ENCODE measurements at regions not wholly inside any gene's neighbourhood (a gene's known extent, or its start where the extent isn't known, plus 50 kb on each side); places are given as distances from the start of the nearest gene placed in this dataset.
"Not testable (repeated sequence)": the region's sequence is repeated elsewhere in the genome, so short reads cannot be mapped to it uniquely, and the experiment has no call there.

- H3K4me3 ChIP-seq (ENCODE audit: low read depth, low read length): no peak overlapping the region
- TF ChIP-seq CTCF (conservative IDR thresholded peaks at IDR 0.05; ENCODE audit: low read depth, low read length): no peak
- no peak for DNase-seq (ENCODE audit: low read depth)
These were observed 94.3 kb upstream of the STK32A start for GRCh38 chr5:147140558-147140957.

- not testable (repeated sequence) for DNase-seq (ENCODE audit: low read depth); H3K4me3 ChIP-seq (ENCODE audit: low read depth, low read length)
These were observed 93.2 kb upstream of the STK32A start for GRCh38 chr5:147141580-147141979.

- DNase-seq (ENCODE audit: low read depth): no peak
- no peak for TF ChIP-seq CTCF (conservative IDR thresholded peaks at IDR 0.05; ENCODE audit: low read depth, low read length)
- no peak overlapping the region for H3K4me3 ChIP-seq (ENCODE audit: low read depth, low read length)
These were observed 91.6 kb upstream of the STK32A start for GRCh38 chr5:147143215-147143614.

GRCh38 chr5:147145328-147145727, 89.5 kb upstream of the STK32A start:
- no peak for TF ChIP-seq CTCF (conservative IDR thresholded peaks at IDR 0.05; ENCODE audit: low read depth, low read length)
- DNase-seq (ENCODE audit: low read depth): no peak
- no peak overlapping the region for H3K4me3 ChIP-seq (ENCODE audit: low read depth, low read length)

GRCh38 chr5:147148715-147149114, 86.1 kb upstream of the STK32A start:
- no peak overlapping the region for H3K4me3 ChIP-seq (ENCODE audit: low read depth, low read length)
- TF ChIP-seq CTCF (conservative IDR thresholded peaks at IDR 0.05; ENCODE audit: low read depth, low read length): no peak
- no peak for DNase-seq (ENCODE audit: low read depth)

GRCh38 chr5:147152086-147152485, 82.7 kb upstream of the STK32A start:
- TF ChIP-seq CTCF (conservative IDR thresholded peaks at IDR 0.05; ENCODE audit: low read depth, low read length): no peak
- no peak overlapping the region for H3K4me3 ChIP-seq (ENCODE audit: low read depth, low read length)
- DNase-seq (ENCODE audit: low read depth): no peak

- no peak for DNase-seq (ENCODE audit: low read depth)
- no peak overlapping the region for H3K4me3 ChIP-seq (ENCODE audit: low read depth, low read length)
- TF ChIP-seq CTCF (conservative IDR thresholded peaks at IDR 0.05; ENCODE audit: low read depth, low read length): no peak
These were observed 80.0 kb upstream of the STK32A start for GRCh38 chr5:147154809-147155208.

GRCh38 chr5:147156012-147156411, 78.8 kb upstream of the STK32A start:
- no peak overlapping the region for H3K4me3 ChIP-seq (ENCODE audit: low read depth, low read length)
- DNase-seq (ENCODE audit: low read depth): no peak
- no peak for TF ChIP-seq CTCF (conservative IDR thresholded peaks at IDR 0.05; ENCODE audit: low read depth, low read length)

Data from choroid plexus epithelial cell (primary cell).